GM12872 (cell line): ENCODE measurements at regions not wholly inside any gene's neighbourhood (a gene's known extent, or its start where the extent isn't known, plus 50 kb on each side); places are given as distances from the start of the nearest gene placed in this dataset.

ENCODE experiments used
- TF ChIP-seq, protein P1 (sequence below): IDR thresholded peaks from 3 replicates; pipeline ENCODE4 v1.5.1; 2011; ENCODE audit warnings: low read depth, mild to moderate bottlenecking, low read length, moderate library complexity; ENCODE audit not compliant: insufficient read depth

DNA sequence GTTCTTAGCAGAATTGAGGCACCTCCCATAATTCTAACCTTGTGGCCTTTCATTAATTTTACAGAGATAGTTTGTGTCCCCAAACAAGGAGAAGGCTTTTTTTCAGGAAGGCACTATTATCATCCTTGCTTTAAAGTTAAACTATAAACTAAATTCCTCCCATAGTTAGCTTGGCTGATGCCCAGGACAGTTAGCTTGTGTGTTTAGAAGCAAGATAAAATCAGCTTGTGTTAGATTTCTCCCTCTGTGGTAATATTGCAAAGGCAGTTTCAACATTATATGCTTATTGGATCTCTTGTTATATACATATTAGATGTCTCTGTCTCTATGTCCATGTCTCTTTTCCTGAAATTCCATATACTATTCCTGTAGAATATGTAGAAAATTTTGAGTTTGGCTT, 342.7 kb downstream of the TBC1D4 start:
- TF ChIP-seq, protein P1, sequence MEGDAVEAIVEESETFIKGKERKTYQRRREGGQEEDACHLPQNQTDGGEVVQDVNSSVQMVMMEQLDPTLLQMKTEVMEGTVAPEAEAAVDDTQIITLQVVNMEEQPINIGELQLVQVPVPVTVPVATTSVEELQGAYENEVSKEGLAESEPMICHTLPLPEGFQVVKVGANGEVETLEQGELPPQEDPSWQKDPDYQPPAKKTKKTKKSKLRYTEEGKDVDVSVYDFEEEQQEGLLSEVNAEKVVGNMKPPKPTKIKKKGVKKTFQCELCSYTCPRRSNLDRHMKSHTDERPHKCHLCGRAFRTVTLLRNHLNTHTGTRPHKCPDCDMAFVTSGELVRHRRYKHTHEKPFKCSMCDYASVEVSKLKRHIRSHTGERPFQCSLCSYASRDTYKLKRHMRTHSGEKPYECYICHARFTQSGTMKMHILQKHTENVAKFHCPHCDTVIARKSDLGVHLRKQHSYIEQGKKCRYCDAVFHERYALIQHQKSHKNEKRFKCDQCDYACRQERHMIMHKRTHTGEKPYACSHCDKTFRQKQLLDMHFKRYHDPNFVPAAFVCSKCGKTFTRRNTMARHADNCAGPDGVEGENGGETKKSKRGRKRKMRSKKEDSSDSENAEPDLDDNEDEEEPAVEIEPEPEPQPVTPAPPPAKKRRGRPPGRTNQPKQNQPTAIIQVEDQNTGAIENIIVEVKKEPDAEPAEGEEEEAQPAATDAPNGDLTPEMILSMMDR = no peak

DNA sequence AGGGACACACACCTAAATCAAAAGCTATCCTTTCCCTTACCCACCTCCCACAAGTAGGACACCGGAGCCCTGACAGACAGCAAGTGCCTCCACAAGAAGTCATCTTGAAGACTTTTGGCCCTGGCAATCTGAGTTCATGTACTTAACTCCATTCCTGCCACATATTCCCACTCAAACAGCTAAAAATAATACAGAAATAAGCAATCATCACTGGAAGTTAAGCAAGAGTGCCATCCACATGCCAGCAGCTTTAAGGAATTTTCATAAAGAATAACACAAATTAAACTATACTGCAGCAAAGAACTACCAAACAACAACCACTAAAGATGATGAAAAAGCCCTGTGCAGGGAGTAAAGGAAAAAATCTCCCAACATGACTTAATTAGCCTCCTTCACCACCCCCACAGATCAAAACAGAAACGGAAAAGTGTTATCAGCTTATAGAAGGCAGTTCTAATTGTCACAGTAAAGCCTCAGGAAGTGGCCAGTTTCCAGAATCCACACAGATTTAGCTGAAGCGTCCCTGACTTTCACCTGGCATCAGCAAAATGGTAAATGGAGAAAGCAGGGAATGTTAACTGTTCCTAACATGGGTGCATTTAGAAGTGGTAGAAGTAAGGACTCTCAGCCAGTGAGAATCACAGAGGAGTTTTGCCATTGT, 343.9 kb downstream of the TBC1D4 start:
- TF ChIP-seq, protein P1 = no peak

DNA sequence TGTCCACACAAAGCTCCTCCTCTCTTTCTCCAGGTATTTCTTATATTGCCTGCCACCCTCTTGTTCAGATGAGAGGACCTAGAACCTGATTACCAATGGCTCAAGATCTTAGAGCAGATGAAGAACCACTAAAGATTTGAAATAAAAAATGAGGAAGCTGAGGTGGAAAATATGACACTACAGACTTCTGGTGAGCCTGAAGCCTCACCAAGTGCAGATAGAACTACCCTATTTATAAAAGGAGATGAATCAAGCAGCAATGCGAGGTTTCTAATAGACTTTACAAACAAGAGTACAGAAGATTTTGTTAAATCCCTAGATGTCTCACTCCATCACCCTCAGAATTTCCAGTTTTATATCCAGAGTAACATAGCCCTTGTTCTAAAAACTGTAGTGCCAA, 345.8 kb downstream of the TBC1D4 start:
- TF ChIP-seq, protein P1 = no peak

DNA sequence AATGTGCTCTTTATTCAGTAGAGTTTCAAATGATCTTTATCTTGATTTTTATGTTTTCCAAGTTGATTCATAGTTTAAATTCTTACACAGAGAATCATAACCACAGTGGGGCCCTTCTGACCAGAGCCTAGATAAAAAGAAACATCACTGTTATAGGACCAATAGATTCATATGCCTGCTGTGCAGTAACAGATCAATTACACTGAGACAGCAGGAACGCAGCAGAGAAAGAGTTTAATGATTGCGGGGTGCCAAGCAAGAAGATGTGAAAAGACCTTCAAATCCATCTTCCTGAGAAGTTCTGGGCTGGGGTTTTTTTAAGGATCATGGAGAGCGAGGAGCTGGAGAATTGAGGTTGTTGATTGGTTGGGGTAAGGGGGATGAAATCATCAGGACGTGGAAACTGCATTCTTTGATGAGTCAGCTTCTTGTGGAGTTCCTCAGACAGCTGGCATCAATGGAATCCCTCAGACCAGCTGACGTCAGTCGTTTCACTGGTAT, 346.6 kb downstream of the TBC1D4 start:
- TF ChIP-seq, protein P1 = no peak

DNA sequence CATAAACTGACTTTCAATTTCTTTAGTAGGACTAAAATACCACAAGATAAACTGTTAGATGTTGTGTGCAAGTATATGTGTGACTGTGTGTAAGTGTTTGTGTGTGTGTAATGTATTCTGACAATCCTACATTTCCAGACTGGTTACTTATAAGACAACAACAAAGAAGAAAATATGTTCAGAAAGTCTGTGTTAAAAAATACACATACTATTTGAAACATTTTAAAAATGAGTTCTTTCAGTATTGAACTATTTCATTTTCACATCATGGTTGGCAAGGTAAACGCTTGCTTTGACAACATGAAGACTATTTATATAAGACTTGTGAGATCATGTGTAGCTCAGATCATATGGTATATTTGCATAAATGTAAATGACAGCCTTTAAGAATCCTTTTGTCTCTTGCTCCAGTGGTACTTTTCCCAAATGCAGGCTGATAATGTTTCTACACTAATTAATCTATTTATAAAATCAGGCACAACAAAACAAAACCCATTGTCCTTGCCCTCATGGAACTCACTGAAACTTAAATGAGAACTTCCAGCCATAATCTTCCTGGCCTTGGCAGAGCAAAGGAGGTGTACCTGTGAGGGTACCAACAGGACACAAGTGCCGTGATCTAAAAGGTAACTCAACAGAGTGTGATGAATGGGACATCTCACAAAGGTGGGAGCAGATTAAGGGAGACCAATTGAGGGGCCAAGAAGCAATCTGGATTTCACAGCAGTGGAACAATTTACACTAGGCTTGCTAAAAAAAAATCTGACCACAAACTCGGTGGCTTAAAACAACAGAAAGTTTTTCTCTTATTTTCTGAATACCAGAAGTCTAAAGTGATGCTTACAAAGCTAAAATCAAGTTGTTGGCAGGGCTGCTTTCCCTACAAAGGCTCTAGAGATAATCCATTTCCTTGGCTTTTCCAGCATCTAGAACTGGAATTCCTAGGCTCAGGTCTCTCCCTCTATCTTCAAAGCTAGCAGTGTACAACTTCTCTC, 349.0 kb downstream of the TBC1D4 start:
- TF ChIP-seq, protein P1 = no peak

DNA sequence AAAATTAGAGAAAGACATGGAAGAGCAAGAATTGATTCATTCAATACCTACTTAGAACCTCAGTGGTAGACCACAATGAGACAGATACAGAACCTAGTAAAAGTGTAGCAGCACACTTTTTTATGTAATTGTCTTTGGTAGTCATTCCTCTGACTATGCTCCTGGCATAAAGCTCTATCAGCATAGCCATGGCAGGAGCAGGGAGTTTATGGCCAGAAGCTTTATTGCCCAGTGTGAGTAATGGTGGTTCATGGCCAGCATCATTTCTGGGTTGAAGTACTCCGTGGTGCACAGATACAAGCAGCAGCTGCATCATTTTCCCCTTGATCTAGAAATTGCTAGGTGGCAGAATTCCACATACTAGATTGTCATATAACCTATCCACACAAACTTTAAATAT, 352.6 kb downstream of the TBC1D4 start:
- TF ChIP-seq, protein P1 = no peak

DNA sequence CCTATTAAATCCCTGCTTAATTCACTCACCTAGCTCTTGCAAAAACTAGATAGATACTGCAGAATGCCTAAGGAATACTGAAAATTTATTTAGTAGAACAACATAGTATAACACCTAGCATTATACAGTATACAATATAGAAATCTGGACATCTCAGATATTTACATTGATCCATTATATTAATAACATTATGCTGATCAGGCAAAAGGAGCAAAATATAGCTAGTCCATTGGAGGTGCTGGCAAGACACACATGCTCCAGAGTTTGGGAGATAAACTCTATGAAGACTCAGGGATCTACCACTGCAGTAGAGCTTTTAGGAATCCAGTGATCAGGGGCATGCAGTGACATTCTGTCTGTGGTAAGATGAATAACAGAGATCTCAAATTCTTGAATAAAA, 357.6 kb downstream of the TBC1D4 start:
- TF ChIP-seq, protein P1 = no peak
